HG02840 (cell line): ENCODE measurements at regions not wholly inside any gene's neighbourhood (a gene's known extent, or its start where the extent isn't known, plus 50 kb on each side); places are given as distances from the start of the nearest gene placed in this dataset.

Source experiments
- ATAC-seq: cut with Tn5 transposase; IDR thresholded peaks from one replicate; pipeline ENCODE4 v1.9.1; 2021; ENCODE audit warnings: mild to moderate bottlenecking, moderate library complexity, moderate number of reproducible peaks; ENCODE audit not compliant: unreplicated experiment, low FRiP score

DNA sequence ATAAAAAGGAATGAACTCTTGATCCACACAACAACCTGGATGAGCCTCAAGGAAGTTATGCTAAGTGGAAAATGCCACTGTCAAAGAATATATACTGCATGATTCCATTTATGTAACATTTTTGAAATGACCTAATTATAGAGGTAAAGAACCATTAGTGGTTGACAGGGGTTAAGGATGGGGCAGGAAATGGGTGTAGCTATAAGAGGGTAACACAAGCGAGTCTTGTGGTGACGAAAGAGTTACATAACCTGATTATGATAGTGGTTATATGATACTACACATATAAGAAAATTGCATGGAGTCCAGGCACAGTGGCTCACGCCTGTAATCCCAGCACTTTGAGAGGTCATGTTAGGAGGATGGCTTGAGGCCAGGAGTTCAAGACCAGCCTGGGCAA, 346.6 kb upstream of the PKDCC start:
- no peak for ATAC-seq

DNA sequence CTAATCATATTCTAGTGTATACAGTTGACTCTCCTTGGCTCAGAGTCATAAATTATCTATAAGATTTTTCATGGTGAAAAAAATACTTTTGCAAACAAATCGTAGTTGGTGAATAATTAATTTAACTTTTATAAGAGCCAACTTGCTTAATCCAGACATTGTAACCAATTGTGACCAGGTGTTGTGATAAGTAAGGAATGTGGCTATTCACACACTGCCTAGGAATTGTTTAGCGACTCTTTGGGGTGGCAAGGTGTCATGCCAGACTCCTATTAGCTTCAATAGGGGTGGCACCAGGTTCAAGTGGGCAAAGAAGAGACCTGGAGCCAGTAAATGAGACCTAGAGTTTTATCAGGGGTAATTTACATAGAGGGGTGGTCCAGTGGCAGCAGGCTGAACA, 344.7 kb upstream of the PKDCC start:
- ATAC-seq: no peak

DNA sequence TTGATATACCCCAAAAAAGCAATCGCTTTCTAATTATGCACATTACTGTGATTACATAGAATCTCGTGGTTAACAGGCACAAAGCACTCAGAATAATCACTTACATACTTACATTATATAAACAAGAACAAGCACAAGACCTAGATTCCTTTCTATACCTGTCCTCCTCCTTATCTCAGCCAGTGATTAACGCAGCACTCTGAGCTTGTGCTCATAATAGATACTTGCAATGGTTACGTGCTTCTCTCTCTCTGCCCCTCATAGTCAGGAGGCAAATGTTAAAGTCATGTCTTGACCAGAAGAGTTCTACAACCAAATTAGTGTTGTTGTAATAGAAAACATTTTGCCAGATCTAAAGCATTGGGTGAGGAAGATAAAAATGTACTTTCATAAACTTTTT, 342.2 kb upstream of the PKDCC start:
- no peak for ATAC-seq

DNA sequence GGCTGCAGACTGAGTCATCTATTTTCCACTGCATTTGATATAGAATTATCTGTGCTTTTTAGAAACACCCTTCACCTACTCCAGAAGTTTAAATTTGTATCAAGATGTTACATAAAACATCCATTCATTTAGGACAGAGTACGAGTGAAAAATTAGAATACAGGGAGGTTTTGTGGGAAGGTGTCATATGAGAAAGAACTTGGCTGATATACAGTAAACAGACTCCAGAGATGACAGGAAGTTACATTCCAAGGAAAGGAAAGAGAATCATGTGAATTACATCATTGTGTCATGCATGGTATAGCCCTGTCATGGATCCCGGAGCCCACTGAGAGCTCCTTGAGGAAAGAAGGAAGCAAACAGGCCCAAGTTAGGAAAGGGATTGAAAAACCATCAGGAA, 341.5 kb upstream of the PKDCC start:
- no peak for ATAC-seq

DNA sequence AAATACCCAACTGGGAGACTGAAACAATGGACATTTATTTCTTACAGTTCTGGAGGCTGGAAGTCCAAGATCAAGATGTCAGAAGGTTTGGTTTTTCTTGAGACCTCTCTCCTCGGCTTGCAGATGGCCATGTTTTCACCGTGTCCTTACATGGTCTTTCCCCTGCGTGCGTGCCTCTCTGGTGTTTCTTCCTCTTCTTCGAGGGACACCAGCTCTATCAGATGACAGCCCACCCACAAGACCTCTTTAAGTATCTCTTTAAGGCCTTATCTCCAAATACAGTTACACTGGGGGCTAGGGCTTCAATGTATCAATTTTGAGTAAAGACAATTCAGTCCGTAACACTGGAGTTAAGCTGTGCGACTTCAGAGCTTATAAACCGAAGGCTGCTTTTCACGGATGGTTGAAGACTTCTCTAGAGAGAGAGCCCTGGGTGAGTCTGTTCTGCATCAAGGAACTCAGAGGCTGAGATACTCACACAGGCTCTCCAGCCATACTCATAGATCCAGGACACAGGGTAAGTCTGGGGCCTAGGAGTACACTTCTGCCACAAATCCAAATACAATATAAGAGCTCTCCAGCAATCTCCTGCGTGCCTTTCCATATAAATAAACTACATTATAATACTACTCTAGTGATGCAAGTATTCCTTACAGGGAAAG, 339.9 kb upstream of the PKDCC start:
- ATAC-seq: peak; percentile 52

DNA sequence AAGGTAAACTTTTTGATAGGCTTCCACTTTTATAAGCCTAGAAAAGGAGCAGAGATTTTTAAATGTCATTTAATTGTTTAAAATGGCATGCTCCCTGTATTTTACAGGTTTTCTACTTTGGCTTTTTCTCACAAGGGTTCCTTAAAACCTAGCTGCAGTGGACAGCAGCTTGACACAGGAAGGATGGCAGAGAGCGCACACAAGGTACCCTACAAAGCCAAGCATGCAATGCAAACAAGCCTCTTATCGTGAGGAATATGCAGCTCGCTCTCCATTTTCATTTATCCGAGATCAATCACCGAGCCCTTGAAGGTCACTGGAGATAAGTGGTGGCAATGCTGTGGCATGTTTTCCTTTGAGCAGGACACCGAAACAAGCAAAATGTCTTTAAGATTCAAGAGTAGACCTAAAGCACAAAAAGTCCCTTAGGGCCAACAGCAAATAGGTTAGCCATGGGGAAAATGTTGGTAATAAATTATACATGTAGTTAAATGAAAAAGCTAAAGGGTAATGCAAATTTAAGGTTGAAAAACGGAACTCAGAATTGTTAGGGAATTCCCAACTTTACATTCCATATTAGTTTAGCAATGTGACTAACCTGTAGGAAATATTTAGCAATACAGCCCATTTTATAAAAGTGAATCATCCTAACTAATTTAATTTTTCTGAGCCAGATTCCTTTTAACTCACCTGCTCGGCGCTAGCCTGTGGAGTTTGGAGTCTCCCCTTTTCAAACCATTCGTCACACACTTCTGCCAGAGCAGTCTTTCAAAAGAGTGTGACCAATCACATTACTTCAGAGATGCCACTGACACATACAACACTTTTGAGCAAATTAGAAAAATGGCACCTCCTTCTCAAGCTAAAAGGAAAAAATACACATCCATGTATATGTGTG, 337.9 kb upstream of the PKDCC start:
- no peak for ATAC-seq

DNA sequence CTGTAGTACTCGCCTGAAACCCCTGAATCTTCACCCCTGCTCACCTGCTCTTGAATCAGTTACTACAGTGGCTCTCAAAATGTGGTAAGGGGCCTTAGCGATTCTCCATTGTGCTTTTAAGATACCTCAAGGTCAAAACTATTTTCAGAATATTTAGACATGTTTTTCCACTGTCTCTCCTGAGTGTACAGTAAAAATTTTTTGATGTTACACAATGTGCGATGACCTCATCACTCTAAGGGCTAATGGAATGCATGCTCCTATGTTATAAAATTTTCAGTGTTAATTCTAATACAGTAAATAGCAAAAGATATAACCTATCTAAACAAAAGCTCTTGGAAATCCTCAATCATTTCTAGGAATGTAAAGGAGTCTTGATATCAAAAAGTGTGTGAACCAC, 336.9 kb upstream of the PKDCC start:
- no peak for ATAC-seq

DNA sequence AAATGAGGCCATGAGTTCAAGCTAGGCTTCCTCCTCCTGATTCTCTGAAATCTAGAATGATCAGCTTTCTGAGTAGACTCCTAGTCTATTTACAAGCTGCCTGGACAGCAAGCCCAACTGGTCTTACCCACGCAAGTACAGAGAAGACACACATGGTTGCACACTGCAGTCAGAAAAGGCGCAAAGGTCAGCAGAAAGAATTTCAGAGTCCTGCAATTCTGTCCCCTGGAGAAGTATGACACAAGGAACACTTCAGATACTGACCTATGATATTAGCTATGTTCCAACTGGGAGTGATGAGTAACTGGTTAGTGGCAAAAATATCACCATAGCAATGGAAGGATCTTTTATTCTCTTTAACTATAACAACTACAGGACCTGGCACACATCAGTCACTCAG, 336.1 kb upstream of the PKDCC start:
- ATAC-seq: no peak

DNA sequence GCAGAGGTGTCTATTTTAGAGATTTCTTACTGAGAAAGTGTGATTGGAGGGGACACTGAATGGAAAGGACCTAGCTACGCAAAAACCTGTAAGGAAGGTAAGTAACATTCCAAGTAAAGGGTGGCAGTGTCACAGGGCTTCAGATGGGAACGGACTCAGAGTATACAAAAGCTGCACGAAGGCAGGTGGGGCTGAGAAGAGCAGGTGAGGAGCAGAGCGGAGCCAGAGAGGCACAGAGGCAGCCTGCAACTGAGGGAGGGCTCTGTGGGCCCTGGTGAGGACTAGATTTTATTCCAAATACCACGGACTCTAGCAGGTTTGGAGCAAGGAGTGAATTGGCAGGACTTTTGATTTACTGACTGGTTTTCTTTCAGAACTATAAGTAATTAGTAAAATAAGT, 331.3 kb upstream of the PKDCC start:
- ATAC-seq: no peak

DNA sequence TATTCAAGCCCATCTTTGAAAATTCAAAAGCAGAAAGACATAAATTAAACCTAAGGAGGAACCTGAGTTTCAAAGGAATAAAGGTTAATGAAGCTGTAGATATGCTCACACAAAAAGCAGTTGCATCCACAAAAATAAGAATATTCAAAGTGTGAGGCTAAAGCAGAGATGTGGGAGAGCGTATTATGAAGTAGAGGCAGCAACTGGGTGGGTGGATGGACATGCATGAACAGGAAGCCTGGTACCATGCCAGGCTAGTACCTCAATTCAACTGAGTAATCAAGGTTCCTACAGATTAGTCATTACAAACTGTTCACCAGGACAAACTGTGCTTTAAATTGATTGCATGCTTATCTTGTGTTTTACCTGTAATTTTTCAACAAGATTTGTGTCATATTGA, 330.0 kb upstream of the PKDCC start:
- ATAC-seq: no peak

DNA sequence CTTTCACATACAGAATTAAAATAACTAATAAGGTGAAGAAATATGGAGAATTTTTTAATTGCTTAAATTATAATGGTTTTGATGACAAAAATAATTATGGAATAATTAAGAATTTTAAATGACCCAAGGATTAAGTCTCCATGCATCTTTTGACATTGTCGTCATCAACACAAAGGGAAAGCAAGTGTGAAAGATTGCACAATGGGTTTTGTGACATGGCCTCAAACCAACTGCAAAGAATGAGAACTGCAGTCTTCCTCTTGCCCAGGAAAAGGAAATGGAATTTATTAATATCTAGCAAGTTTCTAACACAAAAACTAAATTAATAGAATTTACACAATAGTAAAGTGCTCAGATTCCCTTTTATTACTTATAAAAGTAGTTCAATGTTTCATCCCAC, 329.1 kb upstream of the PKDCC start:
- no peak for ATAC-seq

DNA sequence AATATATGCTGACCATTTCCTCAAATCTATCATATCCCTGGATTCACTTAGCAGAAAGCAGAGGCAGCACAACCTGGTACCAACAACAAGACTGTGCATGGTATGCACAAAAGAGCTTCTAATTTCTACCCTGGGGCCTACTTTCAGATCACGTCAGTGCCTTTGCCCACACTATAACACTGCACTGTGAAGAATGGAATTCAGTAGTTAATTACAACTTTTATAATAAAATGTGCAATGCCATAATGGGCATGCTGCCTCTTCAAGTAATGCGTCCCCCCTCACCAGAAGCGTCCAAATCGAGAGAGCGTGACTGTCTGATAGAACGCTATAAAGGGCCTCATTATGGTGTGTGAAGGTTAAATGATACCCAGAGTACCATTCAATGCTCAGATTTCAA, 328.1 kb upstream of the PKDCC start:
- no peak for ATAC-seq

DNA sequence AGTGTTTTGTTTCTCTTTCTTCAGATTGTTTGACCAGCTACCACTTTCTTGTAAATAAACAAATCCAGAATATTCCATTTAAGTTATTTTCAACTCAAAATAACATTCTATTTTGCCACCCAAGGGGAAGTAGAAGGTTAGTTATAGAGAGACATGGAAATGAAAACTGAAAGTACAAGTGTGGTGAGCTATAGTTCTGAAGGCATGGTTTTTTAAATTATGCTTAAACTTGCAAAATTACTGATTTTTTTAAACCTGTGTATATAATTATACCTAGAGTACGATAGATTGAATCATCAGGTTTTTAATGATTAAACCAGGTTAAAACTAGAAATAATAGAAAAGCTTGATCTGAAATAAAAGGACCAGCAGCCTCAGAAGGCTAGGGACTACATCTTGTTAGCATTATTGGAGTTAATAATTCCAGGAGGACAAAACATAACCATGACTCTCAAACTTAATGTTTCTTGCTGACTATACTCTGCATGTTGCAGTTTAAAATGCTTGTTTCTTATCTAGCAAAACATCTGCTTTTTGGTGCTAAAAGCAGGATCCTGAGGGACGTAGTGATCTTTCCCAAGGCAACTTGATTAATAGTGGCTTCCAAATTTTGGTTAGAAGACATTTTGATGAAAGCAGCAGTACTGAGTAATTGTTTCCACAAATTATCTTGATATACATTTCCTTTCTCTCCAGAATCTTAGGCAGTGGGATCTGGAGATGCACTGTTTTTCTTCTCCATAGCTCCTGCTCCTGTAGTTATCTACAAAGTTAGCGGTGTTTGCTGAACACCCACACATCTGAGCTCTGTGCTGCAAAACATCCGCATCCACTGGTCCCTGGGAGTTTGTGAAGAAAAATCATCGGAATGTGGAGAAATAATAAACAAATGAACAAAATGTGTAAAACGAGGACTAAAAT, 327.2 kb upstream of the PKDCC start:
- ATAC-seq: peak; percentile 54

DNA sequence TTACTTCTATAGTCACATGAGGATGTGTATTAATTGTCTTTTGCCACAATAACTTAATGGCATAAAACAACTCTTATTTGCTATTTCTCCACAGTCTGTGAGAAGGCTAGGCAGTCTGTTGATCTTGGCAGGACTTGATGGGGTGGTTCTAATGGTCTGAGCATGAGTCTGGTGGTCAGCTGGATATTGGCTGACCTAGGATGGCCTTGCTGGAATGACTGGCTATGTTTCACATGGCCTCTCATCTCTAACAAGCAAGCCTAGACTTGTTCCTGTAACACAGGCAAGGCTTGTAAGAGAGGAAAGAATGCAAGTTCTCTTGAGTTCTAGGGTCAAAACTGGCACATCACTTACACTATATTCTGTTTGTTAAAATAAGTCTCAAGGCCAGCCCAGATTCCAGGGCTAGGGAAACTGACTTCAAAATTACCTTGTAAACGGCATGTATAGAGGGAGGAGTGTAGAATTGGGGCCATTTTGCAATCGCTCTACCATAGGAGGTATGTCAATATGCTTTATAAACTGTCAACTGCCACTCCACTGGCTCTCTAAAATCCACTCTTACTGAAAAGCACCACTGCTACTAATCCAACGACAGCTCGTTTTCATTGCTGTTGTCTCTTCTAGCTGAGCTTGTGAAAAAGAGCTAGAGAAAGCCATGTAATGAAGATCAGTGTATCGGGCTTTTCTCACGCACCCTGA, 325.0 kb upstream of the PKDCC start:
- ATAC-seq: no peak

DNA sequence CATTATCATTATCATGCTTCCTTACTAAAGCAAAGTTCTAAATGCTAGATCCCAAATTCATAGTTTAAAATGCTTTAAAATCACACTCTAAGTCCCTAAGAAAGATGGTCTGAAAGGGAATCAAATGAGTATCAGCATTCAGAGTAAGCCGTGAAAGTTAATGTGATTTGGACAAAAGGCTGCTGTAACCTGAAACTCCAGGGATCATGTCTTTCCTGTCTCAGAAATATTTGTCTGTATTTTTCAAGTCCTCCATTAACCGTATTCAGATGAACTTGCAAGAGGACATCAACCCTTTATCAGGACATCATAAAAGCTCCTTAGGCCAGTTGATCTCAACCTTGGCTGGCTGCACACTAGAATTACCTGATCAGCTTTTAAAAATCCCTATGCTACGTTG, 324.3 kb upstream of the PKDCC start:
- no peak for ATAC-seq

DNA sequence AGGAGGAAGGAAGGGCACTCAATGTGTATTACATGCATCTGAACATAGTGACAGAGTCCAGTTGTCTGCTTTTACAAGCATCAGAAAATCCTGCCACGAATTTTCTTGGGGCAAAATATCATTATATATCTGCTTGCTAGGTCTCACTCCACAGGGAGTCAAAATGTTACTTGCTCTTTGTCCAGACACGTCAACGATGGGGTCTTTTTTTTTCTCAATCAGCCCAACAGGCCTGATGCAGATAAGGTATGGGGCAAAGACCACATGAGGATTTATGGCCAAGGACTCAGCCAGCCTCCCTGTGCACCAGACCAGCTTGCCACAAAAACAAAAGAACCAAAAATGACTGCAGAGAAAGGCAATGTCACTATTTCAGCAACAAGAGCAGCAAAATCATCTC, 323.4 kb upstream of the PKDCC start:
- no peak for ATAC-seq

DNA sequence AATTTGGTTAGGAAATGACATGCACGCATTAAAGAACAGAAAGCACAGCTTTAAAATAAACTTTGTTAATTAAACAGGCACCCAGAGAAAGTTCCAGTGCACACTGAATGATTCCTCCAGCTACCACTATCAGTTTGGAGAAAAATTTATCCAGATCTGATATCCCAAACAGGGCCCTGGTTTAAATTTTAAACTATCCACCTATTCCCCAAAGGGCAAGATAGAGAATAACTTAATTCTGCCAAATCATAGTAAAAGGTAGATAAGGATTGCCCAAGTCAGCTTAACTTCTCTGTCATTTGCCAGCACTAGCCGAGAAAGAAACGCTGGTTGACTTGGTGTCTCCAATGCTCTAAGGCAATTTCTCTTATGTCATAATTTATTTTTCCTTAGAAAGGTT, 321.9 kb upstream of the PKDCC start:
- no peak for ATAC-seq

DNA sequence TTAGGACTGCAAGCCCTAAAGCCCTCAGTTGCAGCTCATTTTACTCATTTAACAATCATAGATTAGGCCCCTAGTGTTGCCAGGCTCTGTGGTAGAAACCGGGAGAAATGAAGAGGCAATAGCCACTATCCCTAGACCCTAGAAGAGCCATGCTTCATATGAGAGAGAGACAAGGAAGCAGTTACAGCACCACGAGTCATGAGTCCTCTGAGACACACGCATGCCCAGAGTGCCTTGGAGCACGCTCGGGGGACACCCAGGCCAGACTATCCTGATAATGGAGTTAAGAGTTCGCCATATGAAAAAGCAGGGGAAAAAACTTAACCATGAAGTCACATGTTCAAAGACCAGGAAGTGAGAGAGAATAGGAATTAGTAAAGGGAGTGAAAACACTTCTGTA, 321.5 kb upstream of the PKDCC start:
- no peak for ATAC-seq

DNA sequence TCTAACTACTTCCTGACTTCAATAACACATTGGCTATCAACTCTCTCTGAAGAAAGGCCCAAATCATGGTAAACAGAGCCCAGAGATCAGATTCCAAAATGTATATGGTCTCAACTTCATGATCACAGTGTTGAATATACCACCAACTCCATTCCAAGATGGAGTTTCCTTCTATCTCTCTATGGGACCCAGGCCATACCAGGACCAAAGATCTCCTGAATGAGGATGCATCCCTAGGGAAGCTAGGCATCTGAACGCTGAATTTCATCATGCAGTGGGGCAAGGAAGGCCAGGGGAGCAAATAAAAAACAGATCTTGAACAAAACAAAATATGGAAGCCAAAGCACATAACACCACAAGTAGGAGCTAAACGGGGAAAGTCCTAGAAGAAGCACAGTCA, 320.7 kb upstream of the PKDCC start:
- ATAC-seq: no peak

DNA sequence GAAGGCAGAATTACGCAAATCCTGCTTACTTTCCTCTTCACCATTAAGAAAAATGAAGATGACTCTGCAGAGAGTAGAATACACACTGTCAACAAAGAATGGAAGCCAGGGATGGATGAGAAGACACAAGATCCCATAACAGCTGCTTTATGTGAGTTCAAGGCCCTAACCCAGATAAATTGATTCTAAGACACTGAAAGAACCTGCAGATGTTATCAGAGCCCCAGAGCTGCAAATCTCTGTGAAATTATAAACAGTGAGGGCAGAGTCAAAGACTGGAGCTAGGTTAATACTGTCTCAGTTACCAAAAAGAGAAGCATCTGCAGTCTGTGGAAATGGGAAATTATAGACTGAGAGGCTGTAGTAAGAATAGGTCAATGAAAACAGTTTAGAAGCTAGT, 320.1 kb upstream of the PKDCC start:
- ATAC-seq: no peak
